Stromal cell of bone marrow (primary cell): ENCODE measurements at regions not wholly inside any gene's neighbourhood (a gene's known extent, or its start where the extent isn't known, plus 50 kb on each side); places are given as distances from the start of the nearest gene placed in this dataset.

Experiments
- DNase-seq: peaks from one replicate; pipeline ENCODE4 v3.0.0-alpha.2; 2012; ENCODE audit warnings: low read depth

GRCh38 chr21:26224366-26224765 is 53.8 kb upstream of the APP start:
- no peak for DNase-seq
